ENCODE measurements at regions not wholly inside any gene's neighbourhood (a gene's known extent, or its start where the extent isn't known, plus 50 kb on each side); places are given as distances from the start of the nearest gene placed in this dataset.
A peak's percentile ranks its signal among the peaks of the same experiment; 100 is the strongest.

- TF ChIP-seq, protein P1, sequence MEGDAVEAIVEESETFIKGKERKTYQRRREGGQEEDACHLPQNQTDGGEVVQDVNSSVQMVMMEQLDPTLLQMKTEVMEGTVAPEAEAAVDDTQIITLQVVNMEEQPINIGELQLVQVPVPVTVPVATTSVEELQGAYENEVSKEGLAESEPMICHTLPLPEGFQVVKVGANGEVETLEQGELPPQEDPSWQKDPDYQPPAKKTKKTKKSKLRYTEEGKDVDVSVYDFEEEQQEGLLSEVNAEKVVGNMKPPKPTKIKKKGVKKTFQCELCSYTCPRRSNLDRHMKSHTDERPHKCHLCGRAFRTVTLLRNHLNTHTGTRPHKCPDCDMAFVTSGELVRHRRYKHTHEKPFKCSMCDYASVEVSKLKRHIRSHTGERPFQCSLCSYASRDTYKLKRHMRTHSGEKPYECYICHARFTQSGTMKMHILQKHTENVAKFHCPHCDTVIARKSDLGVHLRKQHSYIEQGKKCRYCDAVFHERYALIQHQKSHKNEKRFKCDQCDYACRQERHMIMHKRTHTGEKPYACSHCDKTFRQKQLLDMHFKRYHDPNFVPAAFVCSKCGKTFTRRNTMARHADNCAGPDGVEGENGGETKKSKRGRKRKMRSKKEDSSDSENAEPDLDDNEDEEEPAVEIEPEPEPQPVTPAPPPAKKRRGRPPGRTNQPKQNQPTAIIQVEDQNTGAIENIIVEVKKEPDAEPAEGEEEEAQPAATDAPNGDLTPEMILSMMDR (IDR thresholded peaks at IDR 0.05; ENCODE audit: low read depth, low read length, missing input control) = no peak
- no peak for TF ChIP-seq HNF4A (conservative IDR thresholded peaks at IDR 0.05)
- TF ChIP-seq FOXA2 (IDR thresholded peaks at IDR 0.05) = no peak
- no peak for TF ChIP-seq YY1 (IDR thresholded peaks at IDR 0.05)
- TF ChIP-seq, protein P2, sequence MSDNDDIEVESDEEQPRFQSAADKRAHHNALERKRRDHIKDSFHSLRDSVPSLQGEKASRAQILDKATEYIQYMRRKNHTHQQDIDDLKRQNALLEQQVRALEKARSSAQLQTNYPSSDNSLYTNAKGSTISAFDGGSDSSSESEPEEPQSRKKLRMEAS (IDR thresholded peaks at IDR 0.05) = no peak
- no peak for TF ChIP-seq RXRA (IDR thresholded peaks at IDR 0.05)
- no peak for TF ChIP-seq HNF4G (IDR thresholded peaks at IDR 0.05)
- no peak for TF ChIP-seq FOXA1 (IDR thresholded peaks at IDR 0.05)
- TF ChIP-seq RAD21 (IDR thresholded peaks at IDR 0.05) = no peak
Measured at GRCh38 chr2:39538718-39539117, 101.6 kb upstream of the MAP4K3 start (continued).

- no peak for DNase-seq (ENCODE audit: low spot score)
- no peak overlapping the region for H3K27ac ChIP-seq (ENCODE audit: low read depth in 1 of 2, low read length in 2 of 2)
- H3K4me3 ChIP-seq (ENCODE audit: low read depth in 1 of 3, low read length in 3 of 3) = no peak overlapping the region
- H3K4me1 ChIP-seq (ENCODE audit: control insufficient read depth in 4 of 4, insufficient read depth in 4 of 4, low read length in 3 of 4) = no peaks in the 10 kb centered on the region
- H3K27me3 ChIP-seq (ENCODE audit: control insufficient read depth in 4 of 4, insufficient read depth in 4 of 4, low read length in 3 of 4) = no peaks in the 10 kb centered on the region
- no peaks in the 10 kb centered on the region for H3K9me3 ChIP-seq (ENCODE audit: control insufficient read depth in 4 of 4, low read length in 3 of 4)
- no peaks in the 10 kb centered on the region for H3K36me3 ChIP-seq (ENCODE audit: control insufficient read depth in 4 of 4, insufficient read depth in 3 of 4, low read depth in 1 of 4, low read length in 3 of 4)
- TF ChIP-seq NR2F2 (IDR thresholded peaks at IDR 0.05) (no peak), GABPA (IDR thresholded peaks at IDR 0.05 in 1 of 2, conservative IDR thresholded peaks at IDR 0.05 in 1 of 2) (no peak)
- H3K9ac ChIP-seq (ENCODE audit: low read depth in 1 of 2, low read length in 2 of 2) = no peak overlapping the region
Measured at GRCh38 chr2:39540414-39540813, 103.3 kb upstream of the MAP4K3 start.

DNA sequence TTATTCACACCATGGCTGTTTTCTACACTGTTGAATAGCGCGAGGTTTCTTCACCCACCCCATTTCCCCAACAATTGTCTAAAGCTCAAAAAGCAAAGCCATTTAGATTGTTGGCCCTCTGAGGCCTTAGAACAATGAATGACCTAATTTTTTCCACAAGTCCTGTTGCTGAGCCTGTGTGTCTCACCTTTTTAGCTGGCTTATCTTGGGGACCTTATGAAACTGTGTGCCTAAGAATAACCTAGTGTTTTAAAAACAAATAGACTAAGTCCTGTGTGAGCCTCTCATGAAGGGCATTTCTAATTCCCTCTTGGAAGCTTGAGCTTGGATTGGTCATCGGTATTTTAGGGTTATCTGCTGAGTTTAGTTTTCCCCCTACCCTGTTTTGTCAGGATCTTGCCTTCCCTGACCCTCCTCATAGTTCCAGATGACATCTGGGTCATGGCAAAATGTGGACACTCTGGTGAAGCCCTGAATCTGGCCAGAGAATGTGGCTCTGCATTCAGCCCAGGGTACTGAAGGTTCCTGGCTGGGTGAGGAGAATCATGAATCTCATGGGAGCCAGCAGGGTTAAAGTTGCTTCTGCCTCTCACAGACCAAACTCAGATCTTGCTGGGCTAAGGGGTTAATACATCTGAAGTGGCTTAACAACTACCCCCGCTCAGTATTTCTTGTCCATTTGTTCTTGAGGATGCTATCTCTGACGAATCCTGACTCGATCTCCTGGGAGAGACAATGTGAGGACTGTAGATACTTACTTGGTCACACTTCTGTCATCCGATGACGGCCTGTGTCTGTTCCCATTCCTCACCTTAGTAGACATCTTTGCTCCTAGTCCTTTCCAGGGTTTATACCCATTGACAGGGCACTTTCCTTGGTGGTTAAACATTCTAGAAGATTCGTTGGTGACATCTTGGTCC is 104.2 kb upstream of the MAP4K3 start:
- TF ChIP-seq HNF4G (IDR thresholded peaks at IDR 0.05) (no peak), JUND (IDR thresholded peaks at IDR 0.05) (peak in 1 of 2 donors; percentile 68)
- Histone ChIP-seq H3K27me3 (ENCODE audit: control insufficient read depth in 4 of 4, insufficient read depth in 4 of 4, low read length in 3 of 4) (no peaks in the 10 kb centered on the region), H3K4me3 (ENCODE audit: low read depth in 1 of 3, low read length in 3 of 3) (no peak overlapping the region), H3K4me1 (ENCODE audit: control insufficient read depth in 4 of 4, insufficient read depth in 4 of 4, low read length in 3 of 4) (no peaks in the 10 kb centered on the region), H3K9ac (ENCODE audit: low read depth in 1 of 2, low read length in 2 of 2) (no peak overlapping the region), H3K36me3 (ENCODE audit: control insufficient read depth in 4 of 4, insufficient read depth in 3 of 4, low read depth in 1 of 4, low read length in 3 of 4) (no peaks in the 10 kb centered on the region), H3K27ac (ENCODE audit: low read depth in 1 of 2, low read length in 2 of 2) (no peak overlapping the region), H3K9me3 (ENCODE audit: control insufficient read depth in 4 of 4, low read length in 3 of 4) (no peaks in the 10 kb centered on the region)
- 89% methylated on average over 9 of the region's 9 CpGs for WGBS
- no peak for DNase-seq (ENCODE audit: low spot score)

DNA sequence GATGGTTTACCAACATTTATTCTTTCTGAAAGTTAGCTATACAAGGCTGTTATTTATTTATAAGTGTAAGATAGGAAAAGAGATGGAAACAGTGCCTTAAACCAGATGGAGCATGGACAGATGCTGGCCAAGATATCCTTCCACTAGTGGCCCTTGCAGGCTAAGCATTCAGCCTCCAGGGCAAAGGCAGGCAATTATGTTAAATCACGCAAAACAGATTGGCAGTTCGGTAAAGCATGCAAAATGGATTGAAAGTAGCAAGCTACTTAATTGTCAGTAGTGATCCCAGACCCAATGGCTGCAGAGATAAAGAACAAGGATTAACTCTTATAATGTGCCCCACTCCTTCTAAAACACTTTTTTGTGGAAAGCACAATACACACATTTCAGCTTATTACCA is 105.4 kb upstream of the MAP4K3 start:
- H3K4me1 ChIP-seq (ENCODE audit: control insufficient read depth in 4 of 4, insufficient read depth in 4 of 4, low read length in 3 of 4) = no peaks in the 10 kb centered on the region
- no peak overlapping the region for H3K9ac ChIP-seq (ENCODE audit: low read depth in 1 of 2, low read length in 2 of 2)
- H3K4me3 ChIP-seq (ENCODE audit: low read depth in 1 of 3, low read length in 3 of 3) = no peak overlapping the region
- H3K36me3 ChIP-seq (ENCODE audit: control insufficient read depth in 4 of 4, insufficient read depth in 3 of 4, low read depth in 1 of 4, low read length in 3 of 4) = no peaks in the 10 kb centered on the region
- H3K27me3 ChIP-seq (ENCODE audit: control insufficient read depth in 4 of 4, insufficient read depth in 4 of 4, low read length in 3 of 4) = no peaks in the 10 kb centered on the region
- H3K27ac ChIP-seq (ENCODE audit: low read depth in 1 of 2, low read length in 2 of 2) = no peak overlapping the region
- DNase-seq (ENCODE audit: low spot score) = no peak
- no peaks in the 10 kb centered on the region for H3K9me3 ChIP-seq (ENCODE audit: control insufficient read depth in 4 of 4, low read length in 3 of 4)
- 97% methylated on average over 2 of the region's 2 CpGs for WGBS
- TF ChIP-seq YY1 (IDR thresholded peaks at IDR 0.05) (no peak), SP1 (IDR thresholded peaks at IDR 0.05) (no peak), NR2F2 (IDR thresholded peaks at IDR 0.05) (no peak)
